Activated CD4-positive, alpha-beta T cell treated with anti-CD3 and anti-CD28 coated beads for 4 hours (primary cell): ENCODE measurements at regions not wholly inside any gene's neighbourhood (a gene's known extent, or its start where the extent isn't known, plus 50 kb on each side); places are given as distances from the start of the nearest gene placed in this dataset.
"Not testable (repeated sequence)": the region's sequence is repeated elsewhere in the genome, so short reads cannot be mapped to it uniquely, and the experiment has no call there.

Experiments used
- DNase-seq, 2 donors: peaks; one replicate each; pipeline ENCODE4 v3.0.0-alpha.2; 2020

GRCh38 chr9:96061293-96061987 is 185.9 kb downstream of the ERCC6L2 start:
- DNase-seq, result peak; percentile 52 to 54

DNA sequence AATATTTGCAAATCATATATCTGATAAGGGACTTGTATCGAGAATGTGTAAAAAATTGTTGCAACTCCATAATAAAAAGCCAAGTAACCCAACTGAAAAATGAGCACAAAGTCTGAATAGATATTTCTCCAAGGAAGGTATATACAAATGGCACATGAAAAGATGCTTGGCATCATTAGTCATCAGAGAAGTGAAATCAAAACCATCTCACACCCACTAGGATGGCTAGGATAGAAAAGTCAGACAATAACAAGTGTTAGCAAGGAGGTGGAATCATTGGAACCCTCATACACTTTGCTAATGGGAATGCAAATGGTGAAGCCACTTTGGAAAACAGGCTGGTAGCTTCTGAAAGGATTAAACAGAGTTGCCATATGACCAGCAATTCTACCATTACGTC is 182.7 kb downstream of the ERCC6L2 start:
- DNase-seq, result no peak

- DNase-seq, result peak in 1 of 2 donors; percentile 15
These were observed 181.7 kb downstream of the ERCC6L2 start for GRCh38 chr9:96057155-96057554.

DNA sequence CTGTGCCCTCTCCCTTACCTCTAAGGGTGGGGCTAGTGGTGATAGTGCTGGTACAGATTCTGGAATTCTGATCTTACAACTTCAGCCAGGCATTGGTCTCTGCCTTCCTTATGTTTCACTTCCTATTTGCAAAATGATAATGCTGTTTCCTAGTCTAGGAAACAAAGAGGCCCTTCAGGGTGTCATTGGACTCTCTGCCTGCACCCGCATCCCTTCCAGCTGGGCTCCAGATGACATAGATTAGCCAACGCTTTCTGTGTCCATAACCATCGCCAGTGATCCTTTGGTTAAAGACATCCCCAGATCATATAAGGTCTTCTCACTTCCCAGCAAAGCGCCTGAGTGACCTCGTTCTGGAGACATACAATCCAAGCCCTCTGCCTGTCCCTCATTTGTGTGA is 180.7 kb downstream of the ERCC6L2 start:
- no peak for DNase-seq

- DNase-seq, result not testable (repeated sequence)
These were observed 178.8 kb downstream of the ERCC6L2 start for GRCh38 chr9:96054248-96054647.

DNA sequence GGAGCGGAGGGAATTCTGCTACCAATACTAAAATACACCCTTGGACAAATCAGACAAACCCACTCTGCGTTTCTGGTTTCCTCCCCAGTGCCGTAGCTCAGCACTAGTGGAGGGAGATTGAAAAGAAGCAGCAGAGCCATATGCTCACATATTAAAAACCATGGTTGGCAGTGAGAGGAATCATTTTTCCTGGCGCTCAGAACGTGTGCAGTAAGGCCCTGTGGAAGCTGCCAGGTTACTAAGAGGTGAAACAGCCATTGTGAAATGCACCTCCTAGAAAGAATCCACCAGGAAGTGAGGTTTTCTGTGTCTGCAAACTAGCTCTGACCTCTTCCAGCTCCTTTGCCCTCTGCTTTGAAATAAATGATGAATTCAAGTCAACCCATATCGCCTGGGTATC is 177.2 kb downstream of the ERCC6L2 start:
- no peak for DNase-seq

- DNase-seq, result no peak
These were observed 175.9 kb downstream of the ERCC6L2 start for GRCh38 chr9:96051423-96051822.

- no peak for DNase-seq
These were observed 175.3 kb downstream of the ERCC6L2 start for GRCh38 chr9:96050861-96051155.

- no peak for DNase-seq
These were observed 174.8 kb downstream of the ERCC6L2 start for GRCh38 chr9:96050048-96050860.

DNA sequence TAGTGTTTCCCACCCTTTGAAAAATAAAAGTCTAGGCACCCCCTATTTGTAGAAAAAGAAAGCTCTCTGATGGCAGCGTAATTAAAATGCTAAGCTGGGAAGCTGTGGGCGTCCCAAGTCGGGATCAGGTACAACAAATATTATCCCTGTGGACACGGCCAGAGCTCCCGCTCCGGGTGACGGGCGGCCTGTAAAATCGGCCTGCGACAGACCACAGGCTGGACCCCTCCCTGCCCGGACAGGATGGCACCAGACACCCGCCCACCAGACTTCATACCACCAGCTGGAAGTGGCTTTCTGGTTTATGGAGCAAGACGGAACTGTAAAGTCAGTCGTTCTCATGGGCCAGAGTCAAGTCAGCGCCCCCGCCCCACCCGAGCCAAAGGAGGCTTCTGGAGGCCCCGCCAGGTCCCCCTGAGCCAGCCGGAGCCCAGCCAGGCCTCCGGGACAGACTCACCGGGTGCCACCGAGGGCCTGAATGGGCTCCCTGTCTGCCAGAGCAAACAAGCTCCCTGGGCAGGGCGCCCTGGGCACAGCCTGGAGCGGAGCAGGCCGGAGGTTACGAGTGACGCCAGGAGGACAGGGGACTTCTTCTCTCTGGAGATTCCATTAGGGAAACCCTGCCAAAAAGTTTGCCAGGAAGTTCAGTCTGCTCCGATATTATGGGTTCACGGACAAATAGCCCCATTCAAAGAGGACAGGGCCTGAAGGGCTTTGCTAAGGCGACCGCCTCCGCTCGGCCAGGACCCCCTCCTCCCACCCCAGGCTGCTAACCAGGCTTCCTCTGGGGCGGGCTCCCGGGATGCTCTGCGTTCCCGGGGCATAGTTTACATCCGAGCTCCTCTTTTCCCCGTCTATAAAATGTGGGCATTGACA is 173.7 kb downstream of the ERCC6L2 start:
- no peak for DNase-seq

DNA sequence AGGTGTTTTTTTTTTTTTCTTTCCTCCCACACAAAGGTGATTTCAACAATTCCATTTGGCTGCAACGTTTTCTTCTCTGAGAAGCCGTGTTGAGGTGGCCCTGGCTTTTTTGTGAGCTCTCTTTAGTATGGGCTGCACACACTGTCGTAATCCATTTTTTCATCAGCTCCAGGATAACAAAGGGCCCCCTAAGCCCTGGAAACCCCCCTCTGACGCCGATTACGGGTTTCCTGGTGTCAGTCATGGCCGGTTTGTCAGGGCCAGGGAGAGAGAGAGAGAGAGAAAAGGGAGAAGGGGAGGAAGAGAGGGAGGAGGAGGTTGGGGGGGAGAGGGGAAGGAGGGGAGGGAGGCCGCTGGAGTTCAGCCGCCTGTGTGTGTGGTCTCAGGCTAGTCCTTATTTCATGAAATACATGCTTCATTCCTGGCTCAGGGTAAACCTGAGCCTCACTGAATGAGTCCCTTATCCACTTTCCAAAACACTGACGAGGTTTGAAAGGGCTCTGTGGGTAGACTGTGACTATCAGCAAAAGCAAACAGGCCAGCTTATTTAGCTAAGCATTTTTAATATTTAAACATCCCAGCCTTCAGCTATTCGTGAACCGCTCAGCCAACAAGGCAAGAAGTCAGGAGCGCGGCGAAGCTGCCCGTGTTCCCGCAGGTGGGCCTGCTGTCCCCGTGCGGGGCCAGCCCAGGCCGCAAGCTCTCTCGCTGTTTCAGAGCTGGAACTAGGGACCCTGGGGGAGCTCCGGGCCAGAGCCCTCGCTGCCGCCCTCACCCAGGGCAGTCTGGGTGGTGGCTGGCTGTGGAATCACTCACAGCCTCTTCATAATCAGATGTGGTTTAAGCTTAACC is 172.8 kb downstream of the ERCC6L2 start:
- DNase-seq, result no peak

DNA sequence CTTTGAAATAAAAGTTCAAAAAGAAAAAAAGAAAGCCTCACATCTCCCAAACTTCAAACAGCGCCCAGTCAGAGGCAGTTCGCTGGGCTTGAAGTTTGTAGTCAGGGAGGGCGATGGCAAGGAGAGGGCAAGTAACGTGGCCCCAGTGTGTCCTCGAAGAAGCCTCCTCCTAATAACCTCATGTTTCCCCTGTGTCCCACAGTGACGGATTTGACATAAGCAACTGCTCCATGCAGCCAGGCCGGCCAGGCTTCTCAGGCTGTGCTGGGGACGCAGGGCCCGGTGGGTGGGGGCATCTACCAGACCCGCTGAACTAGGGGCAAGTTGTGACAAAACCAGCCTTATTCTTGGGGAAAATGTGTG is 172.2 kb downstream of the ERCC6L2 start:
- DNase-seq, result no peak

- DNase-seq, result no peak
These were observed 171.7 kb downstream of the ERCC6L2 start for GRCh38 chr9:96047116-96047639.

GRCh38 chr9:96045811-96046210 is 170.3 kb downstream of the ERCC6L2 start:
- DNase-seq, result no peak

GRCh38 chr9:96044401-96044800 is 168.9 kb downstream of the ERCC6L2 start:
- no peak for DNase-seq

GRCh38 chr9:96040591-96041461 is 165.3 kb downstream of the ERCC6L2 start:
- DNase-seq, result no peak

DNA sequence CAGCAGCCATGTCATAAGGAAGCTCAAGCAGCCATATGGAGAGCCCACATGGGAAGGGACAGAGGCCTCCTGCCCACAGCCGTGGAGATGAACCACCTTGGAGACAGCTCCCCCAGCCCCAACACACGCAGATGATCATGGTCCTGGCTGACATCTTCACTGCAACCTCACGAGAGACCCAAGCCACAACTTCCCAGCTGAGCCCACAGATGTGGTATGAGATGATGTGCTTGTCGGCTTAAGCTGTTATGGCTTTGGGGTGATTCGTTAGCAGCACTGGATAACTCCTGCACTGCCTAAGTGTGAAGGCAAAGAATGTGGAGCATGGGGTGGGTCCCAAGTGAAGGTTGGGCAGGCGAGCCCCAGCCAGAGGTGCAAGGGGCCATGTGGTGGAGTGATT is 163.4 kb downstream of the ERCC6L2 start:
- DNase-seq, result no peak

- DNase-seq, result no peak
These were observed 162.8 kb downstream of the ERCC6L2 start for GRCh38 chr9:96038271-96038670.

GRCh38 chr9:96034553-96035122 is 159.1 kb downstream of the ERCC6L2 start:
- DNase-seq, result no peak

DNA sequence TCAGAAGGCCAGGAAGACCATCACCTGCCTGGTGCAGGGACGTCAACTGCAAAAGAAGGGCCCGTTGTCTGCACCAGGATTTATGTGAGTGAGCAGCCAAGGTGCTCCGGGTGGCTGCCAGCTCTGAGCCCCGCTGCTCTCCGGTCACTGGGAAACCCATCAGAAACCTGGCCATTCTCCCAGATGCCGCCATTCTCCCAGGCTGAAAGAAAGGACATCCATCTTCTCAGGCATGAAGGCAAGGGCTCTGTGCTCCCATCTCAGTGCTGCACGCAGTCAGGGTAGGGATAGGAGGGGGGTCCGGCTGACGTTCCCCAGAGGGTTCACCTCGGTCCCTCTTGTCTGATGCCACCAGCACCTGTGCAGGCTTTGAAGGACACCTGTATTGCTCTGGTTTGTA is 158.4 kb downstream of the ERCC6L2 start:
- DNase-seq, result no peak

GRCh38 chr9:96031916-96032534 is 156.5 kb downstream of the ERCC6L2 start:
- no peak for DNase-seq
